Mesendoderm (in vitro differentiated cells): ENCODE measurements at regions not wholly inside any gene's neighbourhood (a gene's known extent, or its start where the extent isn't known, plus 50 kb on each side); places are given as distances from the start of the nearest gene placed in this dataset.

Experiments used
- DNase-seq: peaks from one replicate; pipeline ENCODE4 v3.0.0; 2013
- H2AK5ac ChIP-seq: 2 replicates; pipeline ENCODE4 v1.6.1; 2013; ENCODE audit warnings: low read length, inconsistent platforms
- H2BK120ac ChIP-seq: 2 replicates; pipeline ENCODE4 v1.6.1; 2013; ENCODE audit warnings: low read depth, mild to moderate bottlenecking, low read length, moderate library complexity, mixed read lengths
- H2BK15ac ChIP-seq: replicated peaks from 2 replicates; pipeline ENCODE4 v1.6.1; 2013; ENCODE audit warnings: low read depth, mild to moderate bottlenecking, moderate library complexity
- H2BK5ac ChIP-seq: 2 replicates; pipeline ENCODE4 v1.6.1; 2013; ENCODE audit warnings: low read length, inconsistent platforms
- H3K18ac ChIP-seq: 2 replicates; pipeline ENCODE4 v1.6.1; 2013; ENCODE audit warnings: mild to moderate bottlenecking, low read length, mixed read lengths
- H3K23ac ChIP-seq: one replicate; pipeline ENCODE4 v1.6.1; 2013; ENCODE audit warnings: low read length
- H3K27ac ChIP-seq: 2 replicates; pipeline ENCODE4 v1.5.1; 2013; ENCODE audit warnings: low read depth, mild to moderate bottlenecking, inconsistent platforms, low read length, moderate library complexity
- H3K27me3 ChIP-seq: 2 replicates; pipeline ENCODE4 v1.6.1; 2013; ENCODE audit warnings: low read length, control low read depth, mild to moderate bottlenecking, inconsistent platforms; ENCODE audit not compliant: insufficient read depth, poor library complexity
- H3K36me3 ChIP-seq: 2 replicates; pipeline ENCODE4 v1.6.1; 2013; ENCODE audit warnings: low read length, inconsistent platforms; ENCODE audit not compliant: control insufficient read depth, insufficient read depth
- H3K4ac ChIP-seq: one replicate; pipeline ENCODE4 v1.6.1; 2013; ENCODE audit warnings: low read depth, mild to moderate bottlenecking, low read length, moderate library complexity
- H3K4me1 ChIP-seq: 2 replicates; pipeline ENCODE4 v1.6.1; 2013; ENCODE audit warnings: low read depth, low read length, inconsistent platforms; ENCODE audit not compliant: control insufficient read depth
- H3K4me2 ChIP-seq: 2 replicates; pipeline ENCODE4 v1.6.1; 2013; ENCODE audit warnings: low read length
- H3K4me3 ChIP-seq: 2 replicates; pipeline ENCODE4 v1.5.1; 2013; ENCODE audit warnings: mild to moderate bottlenecking, low read length
- H3K56ac ChIP-seq: one replicate; pipeline ENCODE4 v1.6.1; 2013; ENCODE audit warnings: low read length
- H3K79me1 ChIP-seq: 2 replicates; pipeline ENCODE4 v1.6.1; 2013; ENCODE audit warnings: low read length, inconsistent platforms
- H3K79me2 ChIP-seq: 2 replicates; pipeline ENCODE4 v1.6.1; 2013; ENCODE audit warnings: mild to moderate bottlenecking, low read length; ENCODE audit not compliant: control insufficient read depth, insufficient read depth
- H3K9ac ChIP-seq: 2 replicates; pipeline ENCODE4 v1.6.1; 2013; ENCODE audit warnings: low read length, inconsistent platforms
- H4K5ac ChIP-seq: one replicate; pipeline ENCODE4 v1.6.1; 2013; ENCODE audit warnings: low read length
- H4K8ac ChIP-seq: one replicate; pipeline ENCODE4 v1.6.1; 2013; ENCODE audit warnings: low read depth, mild to moderate bottlenecking, control low read depth, low read length, moderate library complexity
- WGBS: extraction: QIAGEN DNeasy Blood & Tissue Kit; methylation state at CpG from one replicate; pipeline ENCODE4 v1.1.7; 2013; ENCODE audit warnings: low lambda C conversion rate, missing lambda C conversion rate; ENCODE audit not compliant: insufficient coverage; ENCODE audit errors: extremely low coverage; 5-methylcytosine and 5-hydroxymethylcytosine counted together

- no peak overlapping the region for H3K18ac ChIP-seq
- no peak overlapping the region for H3K4me3 ChIP-seq
- H3K4ac ChIP-seq = no peak overlapping the region
- no peak overlapping the region for H2BK15ac ChIP-seq
- no peak overlapping the region for H3K9ac ChIP-seq
- H2BK5ac ChIP-seq = no peak overlapping the region
- no peak overlapping the region for H4K8ac ChIP-seq
- no peak overlapping the region for H2AK5ac ChIP-seq
- no peak overlapping the region for H3K56ac ChIP-seq
- H3K36me3 ChIP-seq = no peaks in the 10 kb centered on the region
- H3K79me1 ChIP-seq = no peaks in the 10 kb centered on the region
- WGBS = no CpG with 5 or more reads among the region's 5 CpGs
- no peak overlapping the region for H3K4me2 ChIP-seq
- H3K27me3 ChIP-seq = no peaks in the 10 kb centered on the region
- H3K23ac ChIP-seq = no peak overlapping the region
- H2BK120ac ChIP-seq = no peak overlapping the region
- no peak for DNase-seq
- H3K79me2 ChIP-seq = no peaks in the 10 kb centered on the region
- H3K27ac ChIP-seq = no peak overlapping the region
- H3K4me1 ChIP-seq = no peaks in the 10 kb centered on the region
- H4K5ac ChIP-seq = no peak overlapping the region
Measured at GRCh38 chr5:115349001-115349817, 52.8 kb upstream of the CCDC112 start.

GRCh38 chr5:115348175-115348574, 51.7 kb upstream of the CCDC112 start:
- H3K56ac ChIP-seq = no peak overlapping the region
- no peak overlapping the region for H3K27ac ChIP-seq
- H4K5ac ChIP-seq = no peak overlapping the region
- no peak overlapping the region for H3K4me3 ChIP-seq
- no peak overlapping the region for H3K18ac ChIP-seq
- H3K27me3 ChIP-seq = no peaks in the 10 kb centered on the region
- H2BK15ac ChIP-seq = no peak overlapping the region
- no peak overlapping the region for H3K9ac ChIP-seq
- H3K4me2 ChIP-seq = no peak overlapping the region
- no peaks in the 10 kb centered on the region for H3K79me2 ChIP-seq
- H3K23ac ChIP-seq = no peak overlapping the region
- H2BK120ac ChIP-seq = no peak overlapping the region
- no peak overlapping the region for H2BK5ac ChIP-seq
- H3K4ac ChIP-seq = no peak overlapping the region
- H3K79me1 ChIP-seq = no peaks in the 10 kb centered on the region
- no peaks in the 10 kb centered on the region for H3K4me1 ChIP-seq
- H2AK5ac ChIP-seq = no peak overlapping the region
- no CpG with 5 or more reads among the region's 4 CpGs for WGBS
- no peak for DNase-seq
- H4K8ac ChIP-seq = no peak overlapping the region
- no peaks in the 10 kb centered on the region for H3K36me3 ChIP-seq
